ENCODE measurements at regions not wholly inside any gene's neighbourhood (a gene's known extent, or its start where the extent isn't known, plus 50 kb on each side); places are given as distances from the start of the nearest gene placed in this dataset.

DNA sequence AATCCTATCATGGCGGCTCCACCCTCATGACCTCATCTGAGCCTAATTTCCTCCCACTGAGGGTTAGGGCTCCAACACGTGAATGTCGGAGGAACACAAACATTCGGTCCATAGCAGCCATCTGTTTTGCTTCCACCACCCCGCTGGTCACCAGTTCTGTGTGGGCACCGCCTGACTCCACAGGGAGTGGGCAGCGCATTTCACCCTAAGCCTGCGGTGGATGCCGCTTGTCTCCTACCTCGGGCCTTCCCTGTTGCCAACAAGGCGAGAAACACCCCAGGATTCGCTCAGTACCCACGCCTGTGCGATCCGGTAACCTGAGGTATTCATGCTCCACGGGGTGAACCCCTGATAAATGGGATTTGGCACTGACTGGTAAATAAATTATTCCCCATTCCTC is 95.2 kb upstream of the PPP2R5C start:
- no peaks in the 10 kb centered on the region for H3K36me3 ChIP-seq (ENCODE audit: control insufficient read depth in 2 of 2, insufficient read depth in 1 of 2, low read length in 2 of 2)
- TF ChIP-seq KLF7 (tag by site-specific recombination; IDR thresholded peaks at IDR 0.05; ENCODE audit: borderline replicate concordance) (no peak), ZNF169 (tag by site-specific recombination; IDR thresholded peaks at IDR 0.05) (no peak), ZNF548 (tag by site-specific recombination; IDR thresholded peaks at IDR 0.05) (no peak), ZNF350 (tag by site-specific recombination; IDR thresholded peaks at IDR 0.05) (no peak), ZNF777 (tag by site-specific recombination; IDR thresholded peaks at IDR 0.05; ENCODE audit: borderline replicate concordance) (no peak), KLF1 (tag by site-specific recombination; IDR thresholded peaks at IDR 0.05) (no peak), ZNF510 (tag by site-specific recombination; IDR thresholded peaks at IDR 0.05; ENCODE audit: insufficient replicate concordance) (no peak), KLF16 (tag by site-specific recombination; IDR thresholded peaks at IDR 0.05) (no peak), ZFP41 (tag by site-specific recombination; IDR thresholded peaks at IDR 0.05; ENCODE audit: borderline replicate concordance) (no peak), ZNF658 (tag by site-specific recombination; IDR thresholded peaks at IDR 0.05) (no peak), ZNF623 (tag by site-specific recombination; IDR thresholded peaks at IDR 0.05) (no peak)
- TF ChIP-seq, protein P1, sequence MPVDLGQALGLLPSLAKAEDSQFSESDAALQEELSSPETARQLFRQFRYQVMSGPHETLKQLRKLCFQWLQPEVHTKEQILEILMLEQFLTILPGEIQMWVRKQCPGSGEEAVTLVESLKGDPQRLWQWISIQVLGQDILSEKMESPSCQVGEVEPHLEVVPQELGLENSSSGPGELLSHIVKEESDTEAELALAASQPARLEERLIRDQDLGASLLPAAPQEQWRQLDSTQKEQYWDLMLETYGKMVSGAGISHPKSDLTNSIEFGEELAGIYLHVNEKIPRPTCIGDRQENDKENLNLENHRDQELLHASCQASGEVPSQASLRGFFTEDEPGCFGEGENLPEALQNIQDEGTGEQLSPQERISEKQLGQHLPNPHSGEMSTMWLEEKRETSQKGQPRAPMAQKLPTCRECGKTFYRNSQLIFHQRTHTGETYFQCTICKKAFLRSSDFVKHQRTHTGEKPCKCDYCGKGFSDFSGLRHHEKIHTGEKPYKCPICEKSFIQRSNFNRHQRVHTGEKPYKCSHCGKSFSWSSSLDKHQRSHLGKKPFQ (tag by site-specific recombination; IDR thresholded peaks at IDR 0.05) = no peak
- TF ChIP-seq, protein P2, sequence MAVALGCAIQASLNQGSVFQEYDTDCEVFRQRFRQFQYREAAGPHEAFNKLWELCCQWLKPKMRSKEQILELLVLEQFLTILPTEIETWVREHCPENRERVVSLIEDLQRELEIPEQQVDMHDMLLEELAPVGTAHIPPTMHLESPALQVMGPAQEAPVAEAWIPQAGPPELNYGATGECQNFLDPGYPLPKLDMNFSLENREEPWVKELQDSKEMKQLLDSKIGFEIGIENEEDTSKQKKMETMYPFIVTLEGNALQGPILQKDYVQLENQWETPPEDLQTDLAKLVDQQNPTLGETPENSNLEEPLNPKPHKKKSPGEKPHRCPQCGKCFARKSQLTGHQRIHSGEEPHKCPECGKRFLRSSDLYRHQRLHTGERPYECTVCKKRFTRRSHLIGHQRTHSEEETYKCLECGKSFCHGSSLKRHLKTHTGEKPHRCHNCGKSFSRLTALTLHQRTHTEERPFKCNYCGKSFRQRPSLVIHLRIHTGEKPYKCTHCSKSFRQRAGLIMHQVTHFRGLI (tag by site-specific recombination; IDR thresholded peaks at IDR 0.05) = no peak
- no peak overlapping the region for H3K27ac ChIP-seq (ENCODE audit: extremely low read depth, low read depth, low read length)
- H3K4me1 ChIP-seq (ENCODE audit: control insufficient read depth, insufficient read depth, low read length) = no peaks in the 10 kb centered on the region
- CTCF ChIA-PET = no interaction called here
- POLR2A ChIA-PET = no interaction called here
- H3K4me3 ChIP-seq (ENCODE audit: low read depth, low read length) = no peak overlapping the region
- no peaks in the 10 kb centered on the region for H3K9me3 ChIP-seq (ENCODE audit: control insufficient read depth, insufficient read depth, low read depth, low read length)

DNA sequence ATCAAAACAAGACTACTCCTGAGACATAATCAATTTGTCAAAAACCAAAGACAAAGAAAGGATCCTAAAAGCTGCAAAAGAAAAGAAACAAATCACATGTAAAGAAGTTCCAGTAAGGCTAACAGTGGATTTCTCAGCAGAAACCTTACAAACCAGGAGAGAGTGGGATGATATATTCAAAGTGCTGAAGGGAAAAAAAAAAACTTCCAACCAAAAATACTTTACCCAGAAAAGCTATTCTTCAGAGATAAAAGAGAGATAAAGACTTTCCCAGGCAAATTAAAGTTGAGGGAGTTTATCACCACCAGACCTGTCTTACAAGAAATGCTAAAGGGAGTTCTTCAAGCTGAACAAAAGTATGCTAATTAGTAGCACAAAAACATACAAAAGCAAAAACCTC is 91.9 kb upstream of the PPP2R5C start:
- Histone ChIP-seq H3K4me3 (ENCODE audit: low read depth, low read length) (no peak overlapping the region), H3K9me3 (ENCODE audit: control insufficient read depth, insufficient read depth, low read depth, low read length) (no peaks in the 10 kb centered on the region), H3K4me1 (ENCODE audit: control insufficient read depth, insufficient read depth, low read length) (no peaks in the 10 kb centered on the region), H3K36me3 (ENCODE audit: control insufficient read depth in 2 of 2, insufficient read depth in 1 of 2, low read length in 2 of 2) (no peaks in the 10 kb centered on the region), H3K27ac (ENCODE audit: extremely low read depth, low read depth, low read length) (no peak overlapping the region)
- ChIA-PET POLR2A (interaction anchor here (0.6 kb wide), 1 partner anchor 49 kb away, joined by 3 read pairs; no protein-coding TSS in a partner anchor), CTCF (interaction anchor here (0.6 to 1.0 kb wide), 2 partner anchors 107 to 1024 kb away, joined by 3 read pairs; no protein-coding TSS in a partner anchor)
- no peak for TF ChIP-seq ZNF529 (tag by site-specific recombination; IDR thresholded peaks at IDR 0.05; ENCODE audit: insufficient replicate concordance)
- no peak for TF ChIP-seq ZNF155 (tag by site-specific recombination; IDR thresholded peaks at IDR 0.05)
- no peak for TF ChIP-seq ZBTB17 (tag by site-specific recombination; IDR thresholded peaks at IDR 0.05)
- no peak for TF ChIP-seq ZNF768 (tag by site-specific recombination; IDR thresholded peaks at IDR 0.05)
- TF ChIP-seq ZNF670 (tag by site-specific recombination; IDR thresholded peaks at IDR 0.05; ENCODE audit: low read depth) = no peak
- TF ChIP-seq, protein P3, sequence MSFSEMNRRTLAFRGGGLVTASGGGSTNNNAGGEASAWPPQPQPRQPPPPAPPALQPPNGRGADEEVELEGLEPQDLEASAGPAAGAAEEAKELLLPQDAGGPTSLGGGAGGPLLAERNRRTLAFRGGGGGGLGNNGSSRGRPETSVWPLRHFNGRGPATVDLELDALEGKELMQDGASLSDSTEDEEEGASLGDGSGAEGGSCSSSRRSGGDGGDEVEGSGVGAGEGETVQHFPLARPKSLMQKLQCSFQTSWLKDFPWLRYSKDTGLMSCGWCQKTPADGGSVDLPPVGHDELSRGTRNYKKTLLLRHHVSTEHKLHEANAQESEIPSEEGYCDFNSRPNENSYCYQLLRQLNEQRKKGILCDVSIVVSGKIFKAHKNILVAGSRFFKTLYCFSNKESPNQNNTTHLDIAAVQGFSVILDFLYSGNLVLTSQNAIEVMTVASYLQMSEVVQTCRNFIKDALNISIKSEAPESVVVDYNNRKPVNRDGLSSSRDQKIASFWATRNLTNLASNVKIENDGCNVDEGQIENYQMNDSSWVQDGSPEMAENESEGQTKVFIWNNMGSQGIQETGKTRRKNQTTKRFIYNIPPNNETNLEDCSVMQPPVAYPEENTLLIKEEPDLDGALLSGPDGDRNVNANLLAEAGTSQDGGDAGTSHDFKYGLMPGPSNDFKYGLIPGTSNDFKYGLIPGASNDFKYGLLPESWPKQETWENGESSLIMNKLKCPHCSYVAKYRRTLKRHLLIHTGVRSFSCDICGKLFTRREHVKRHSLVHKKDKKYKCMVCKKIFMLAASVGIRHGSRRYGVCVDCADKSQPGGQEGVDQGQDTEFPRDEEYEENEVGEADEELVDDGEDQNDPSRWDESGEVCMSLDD (tag by site-specific recombination; IDR thresholded peaks at IDR 0.05) = no peak
- peak; percentile 97 for TF ChIP-seq SETDB1 (IDR thresholded peaks at IDR 0.05; ENCODE audit: insufficient read length, low read length)
- TF ChIP-seq, protein P4, sequence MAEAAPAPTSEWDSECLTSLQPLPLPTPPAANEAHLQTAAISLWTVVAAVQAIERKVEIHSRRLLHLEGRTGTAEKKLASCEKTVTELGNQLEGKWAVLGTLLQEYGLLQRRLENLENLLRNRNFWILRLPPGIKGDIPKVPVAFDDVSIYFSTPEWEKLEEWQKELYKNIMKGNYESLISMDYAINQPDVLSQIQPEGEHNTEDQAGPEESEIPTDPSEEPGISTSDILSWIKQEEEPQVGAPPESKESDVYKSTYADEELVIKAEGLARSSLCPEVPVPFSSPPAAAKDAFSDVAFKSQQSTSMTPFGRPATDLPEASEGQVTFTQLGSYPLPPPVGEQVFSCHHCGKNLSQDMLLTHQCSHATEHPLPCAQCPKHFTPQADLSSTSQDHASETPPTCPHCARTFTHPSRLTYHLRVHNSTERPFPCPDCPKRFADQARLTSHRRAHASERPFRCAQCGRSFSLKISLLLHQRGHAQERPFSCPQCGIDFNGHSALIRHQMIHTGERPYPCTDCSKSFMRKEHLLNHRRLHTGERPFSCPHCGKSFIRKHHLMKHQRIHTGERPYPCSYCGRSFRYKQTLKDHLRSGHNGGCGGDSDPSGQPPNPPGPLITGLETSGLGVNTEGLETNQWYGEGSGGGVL (tag by site-specific recombination; IDR thresholded peaks at IDR 0.05) = no peak
